ENCODE measurements at regions not wholly inside any gene's neighbourhood (a gene's known extent, or its start where the extent isn't known, plus 50 kb on each side); places are given as distances from the start of the nearest gene placed in this dataset.

GRCh38 chr3:159018341-159018740 lies 216.5 kb downstream of the MFSD1 start:
- no peak overlapping the region for H3K4me3 Mint-ChIP-seq (ENCODE audit: unreplicated experiment)
- peaks cover 8% of the 10 kb centered on the region for H3K9me3 Mint-ChIP-seq (ENCODE audit: unreplicated experiment)
- peaks cover 4% of the 10 kb centered on the region for H3K27me3 Mint-ChIP-seq (ENCODE audit: unreplicated experiment)
- H3K27ac Mint-ChIP-seq (ENCODE audit: unreplicated experiment), result no peak overlapping the region
- DNase-seq (ENCODE audit: extremely low spot score, unreplicated experiment), result no peak
- H3K4me1 Mint-ChIP-seq (ENCODE audit: unreplicated experiment), result no peaks in the 10 kb centered on the region
- H3K36me3 Mint-ChIP-seq (ENCODE audit: unreplicated experiment), result no peaks in the 10 kb centered on the region
- TF ChIP-seq CTCF (IDR thresholded peaks at IDR 0.05), result no peak

GRCh38 chr3:159025733-159026132 lies 223.9 kb downstream of the MFSD1 start:
- Mint-ChIP-seq H3K9me3 (ENCODE audit: unreplicated experiment) (peaks cover 8% of the 10 kb centered on the region), H3K4me3 (ENCODE audit: unreplicated experiment) (no peak overlapping the region), H3K27me3 (ENCODE audit: unreplicated experiment) (no peaks in the 10 kb centered on the region), H3K36me3 (ENCODE audit: unreplicated experiment) (no peaks in the 10 kb centered on the region), H3K27ac (ENCODE audit: unreplicated experiment) (no peak overlapping the region), H3K4me1 (ENCODE audit: unreplicated experiment) (no peaks in the 10 kb centered on the region)
- DNase-seq (ENCODE audit: extremely low spot score, unreplicated experiment), result no peak
- no peak for TF ChIP-seq CTCF (IDR thresholded peaks at IDR 0.05)

GRCh38 chr3:159026510-159026909 lies 224.7 kb downstream of the MFSD1 start:
- DNase-seq (ENCODE audit: extremely low spot score, unreplicated experiment), result no peak
- H3K4me3 Mint-ChIP-seq (ENCODE audit: unreplicated experiment), result no peak overlapping the region
- H3K36me3 Mint-ChIP-seq (ENCODE audit: unreplicated experiment), result no peaks in the 10 kb centered on the region
- TF ChIP-seq CTCF (IDR thresholded peaks at IDR 0.05), result no peak
- no peaks in the 10 kb centered on the region for H3K27me3 Mint-ChIP-seq (ENCODE audit: unreplicated experiment)
- peaks cover 2% of the 10 kb centered on the region for H3K9me3 Mint-ChIP-seq (ENCODE audit: unreplicated experiment)
- H3K27ac Mint-ChIP-seq (ENCODE audit: unreplicated experiment), result no peak overlapping the region
- H3K4me1 Mint-ChIP-seq (ENCODE audit: unreplicated experiment), result no peaks in the 10 kb centered on the region

- Mint-ChIP-seq H3K36me3 (ENCODE audit: unreplicated experiment) (no peaks in the 10 kb centered on the region), H3K9me3 (ENCODE audit: unreplicated experiment) (no peaks in the 10 kb centered on the region), H3K4me1 (ENCODE audit: unreplicated experiment) (no peaks in the 10 kb centered on the region), H3K27me3 (ENCODE audit: unreplicated experiment) (no peaks in the 10 kb centered on the region), H3K4me3 (ENCODE audit: unreplicated experiment) (no peak overlapping the region), H3K27ac (ENCODE audit: unreplicated experiment) (no peak overlapping the region)
- DNase-seq (ENCODE audit: extremely low spot score, unreplicated experiment), result no peak
- TF ChIP-seq CTCF (IDR thresholded peaks at IDR 0.05), result no peak
Observed at GRCh38 chr3:159028706-159029105, 226.9 kb downstream of the MFSD1 start.

- H3K27me3 Mint-ChIP-seq (ENCODE audit: unreplicated experiment), result no peaks in the 10 kb centered on the region
- H3K27ac Mint-ChIP-seq (ENCODE audit: unreplicated experiment), result no peak overlapping the region
- no peak for DNase-seq (ENCODE audit: extremely low spot score, unreplicated experiment)
- H3K36me3 Mint-ChIP-seq (ENCODE audit: unreplicated experiment), result no peaks in the 10 kb centered on the region
- TF ChIP-seq CTCF (IDR thresholded peaks at IDR 0.05), result no peak
- H3K4me3 Mint-ChIP-seq (ENCODE audit: unreplicated experiment), result no peak overlapping the region
- H3K9me3 Mint-ChIP-seq (ENCODE audit: unreplicated experiment), result no peaks in the 10 kb centered on the region
- H3K4me1 Mint-ChIP-seq (ENCODE audit: unreplicated experiment), result no peaks in the 10 kb centered on the region
Observed at GRCh38 chr3:159029306-159030026, 227.6 kb downstream of the MFSD1 start.
